GM19035 (cell line): ENCODE measurements at regions not wholly inside any gene's neighbourhood (a gene's known extent, or its start where the extent isn't known, plus 50 kb on each side); places are given as distances from the start of the nearest gene placed in this dataset.

Experiments
- ATAC-seq: cut with Tn5 transposase; IDR thresholded peaks from one replicate; pipeline ENCODE4 v1.9.1; 2021; ENCODE audit not compliant: unreplicated experiment

DNA sequence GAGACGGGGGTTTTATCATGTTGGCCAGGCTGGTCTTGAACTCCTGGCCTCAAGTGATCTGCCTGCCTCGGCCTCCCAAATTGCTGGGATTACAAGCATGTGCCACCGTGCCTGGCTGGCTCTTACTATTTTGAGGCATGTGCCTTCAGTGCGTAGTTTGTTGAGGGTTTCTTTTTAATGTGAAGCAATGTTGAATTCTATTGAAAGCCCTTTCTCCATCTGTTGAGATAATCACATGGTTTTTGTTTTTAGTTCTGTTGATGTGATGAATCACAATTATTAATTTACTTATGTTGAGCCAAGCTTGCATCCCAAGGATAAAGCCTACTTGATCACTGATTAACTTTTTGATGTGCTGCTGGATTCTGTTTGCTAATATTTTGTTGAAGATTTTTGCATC, 290.9 kb downstream of the KCNRG start:
- no peak for ATAC-seq

DNA sequence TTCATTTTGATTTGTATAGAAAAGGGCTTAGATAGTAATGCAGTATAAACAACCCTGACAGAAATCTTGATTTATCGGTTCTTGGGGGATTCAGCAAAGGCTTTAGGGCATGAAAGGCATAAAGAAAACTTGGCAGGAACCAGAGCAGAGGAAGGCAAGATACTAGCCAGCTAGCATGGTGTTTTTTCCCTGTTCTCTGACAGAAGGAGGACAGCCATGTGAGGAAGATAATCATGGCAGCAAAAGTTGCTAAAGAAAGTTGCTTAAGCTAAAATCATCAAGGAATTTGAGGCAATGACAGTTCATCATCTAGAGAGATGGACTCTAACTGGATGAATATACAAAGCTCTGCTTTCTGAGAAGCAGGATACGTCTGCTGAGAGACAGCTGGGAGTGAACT, 294.1 kb downstream of the KCNRG start:
- ATAC-seq = no peak

DNA sequence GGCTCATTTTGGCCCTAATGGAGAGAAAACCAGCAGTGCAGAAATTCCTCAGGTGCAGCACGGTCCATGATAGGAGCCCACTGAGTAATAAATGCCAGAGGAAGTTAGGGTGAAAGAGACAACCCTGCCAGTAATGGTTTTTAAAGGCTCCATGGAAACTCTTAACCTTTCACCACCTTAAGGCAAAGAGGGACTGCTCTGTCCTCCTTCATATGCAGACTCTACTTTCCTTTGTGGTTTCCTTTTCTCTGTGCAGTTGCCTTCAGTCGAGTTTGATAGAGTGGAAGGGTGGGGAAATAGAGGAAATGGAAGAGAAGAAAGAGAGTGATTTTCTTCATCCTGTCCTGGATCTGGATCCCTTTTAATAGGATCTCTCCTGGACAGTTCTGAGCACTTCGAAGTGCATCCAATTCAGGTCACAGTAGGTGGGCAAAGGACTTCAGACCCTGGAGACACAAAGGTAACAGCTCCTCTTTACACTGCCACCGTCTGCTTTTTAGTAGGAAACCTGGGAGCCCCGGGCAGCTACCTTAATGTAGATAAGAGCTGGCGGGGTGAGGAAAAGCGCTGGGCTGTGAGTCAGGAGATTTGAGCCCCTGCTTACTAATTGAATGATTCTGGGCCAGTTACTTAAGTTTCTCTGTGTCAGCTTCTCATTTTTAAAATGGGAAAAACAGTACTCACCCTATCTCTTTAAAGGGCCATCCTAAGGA, 294.8 kb downstream of the KCNRG start:
- ATAC-seq = no peak

DNA sequence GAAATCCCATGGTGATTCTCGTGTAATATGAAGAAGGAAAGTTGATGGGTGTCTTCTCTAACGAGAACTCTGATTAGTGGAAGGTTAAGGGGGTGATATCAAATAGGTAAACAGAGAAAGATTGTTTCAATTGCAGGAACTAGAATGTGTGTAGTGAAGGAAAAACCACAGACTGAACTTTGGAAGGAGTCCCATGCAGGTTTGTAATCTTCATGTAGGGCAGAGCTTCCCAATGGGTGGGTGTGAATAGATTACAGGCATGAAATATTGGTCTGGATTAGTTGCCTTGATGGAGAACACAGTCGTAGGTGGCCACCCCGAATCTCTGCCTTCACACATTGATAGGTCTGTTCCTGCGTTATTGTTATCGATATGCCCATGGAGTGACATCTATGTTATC, 295.5 kb downstream of the KCNRG start:
- ATAC-seq = no peak

DNA sequence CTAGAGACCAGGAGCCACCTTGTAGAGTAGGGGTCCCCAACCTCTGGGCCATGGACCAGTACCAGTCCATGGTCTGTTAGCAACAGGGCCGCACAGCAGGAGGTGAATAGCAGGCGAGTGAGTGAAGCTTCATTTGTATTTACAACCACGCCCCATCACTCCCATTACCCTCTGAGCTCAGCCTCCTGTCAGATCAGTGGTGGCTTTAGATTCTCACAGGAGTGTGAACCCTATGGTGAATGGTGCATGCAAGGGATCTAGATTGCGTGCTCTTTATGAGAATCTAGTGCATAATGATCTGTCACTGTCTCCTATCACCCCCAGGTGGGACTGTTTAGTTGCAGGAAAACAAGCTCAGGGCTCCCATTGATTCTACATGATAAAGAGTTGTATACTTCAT, 303.6 kb downstream of the KCNRG start:
- ATAC-seq = no peak

DNA sequence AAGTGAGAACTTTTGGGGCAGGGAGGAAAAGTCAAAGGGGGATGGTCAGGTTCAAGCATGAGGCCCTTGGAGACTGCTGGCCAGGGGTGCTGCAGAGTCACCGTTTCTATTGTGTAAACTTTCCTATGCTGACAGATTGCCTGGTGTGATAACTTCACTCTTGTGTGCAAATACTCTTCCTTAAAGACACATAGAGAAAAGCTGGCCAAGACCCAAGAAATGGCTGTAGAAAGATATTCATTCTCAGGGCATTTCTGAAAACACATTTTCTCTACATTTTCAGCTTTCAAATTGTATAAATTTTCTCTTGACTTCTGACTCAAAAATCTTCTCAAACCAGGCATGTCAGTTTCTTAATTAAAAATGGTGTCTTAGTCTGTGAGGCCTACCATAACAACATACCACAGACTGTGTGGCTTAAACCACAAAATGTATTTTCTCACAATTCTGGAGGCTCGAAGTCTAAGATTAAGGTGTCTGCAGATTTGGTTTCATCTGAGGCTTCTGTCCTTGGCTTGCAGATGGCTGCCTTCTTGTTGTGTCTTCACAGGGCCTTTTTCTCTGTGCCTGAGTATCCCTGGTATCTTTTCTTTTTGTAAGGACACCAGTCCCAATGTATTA, 304.5 kb downstream of the KCNRG start:
- ATAC-seq = no peak

DNA sequence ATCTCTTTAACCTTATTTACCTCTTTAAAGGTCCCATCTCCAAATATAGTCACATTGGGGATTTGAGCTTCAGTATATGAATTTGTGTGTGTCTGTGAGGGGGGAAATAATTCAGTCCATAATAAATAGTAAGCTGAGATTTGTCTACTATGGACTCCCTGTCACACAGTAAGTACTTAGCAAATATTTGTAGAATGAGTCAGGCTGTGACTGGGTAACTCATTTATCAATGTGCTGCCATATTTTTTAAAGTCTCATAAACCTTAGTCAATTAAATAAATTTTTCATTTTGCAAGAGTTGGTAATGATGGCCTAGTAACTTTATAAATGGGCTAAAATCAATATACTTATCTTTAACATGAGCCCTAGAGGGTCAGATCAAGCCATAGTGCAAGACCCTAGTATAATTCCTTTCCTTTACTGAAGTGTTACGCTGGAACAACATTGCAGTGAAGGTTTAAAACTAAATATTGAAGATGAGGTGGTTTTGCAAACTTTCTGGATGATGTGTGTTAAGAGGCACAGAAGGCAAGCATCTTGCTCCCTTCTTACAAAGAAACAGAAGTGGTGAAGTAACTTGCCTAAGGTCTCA, 305.1 kb downstream of the KCNRG start:
- ATAC-seq = no peak

DNA sequence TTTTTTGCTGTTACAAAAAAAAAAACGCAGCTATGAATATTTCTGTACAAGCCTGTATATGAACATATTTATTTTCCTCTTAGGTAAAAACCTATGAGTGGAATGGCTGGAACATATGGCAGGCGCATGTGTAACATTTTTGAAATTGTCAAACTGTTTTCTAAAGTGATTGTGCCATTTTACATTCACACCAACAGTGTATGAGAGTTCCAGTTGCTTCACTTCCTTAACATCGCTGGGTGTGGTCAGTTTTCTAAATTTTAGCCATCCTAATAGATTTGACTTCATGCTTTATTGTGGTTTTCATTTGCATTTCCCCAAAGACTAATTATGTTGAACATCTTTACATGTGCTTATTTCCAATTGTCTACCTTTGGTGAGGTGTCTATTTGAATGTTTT, 306.8 kb downstream of the KCNRG start:
- no peak for ATAC-seq

DNA sequence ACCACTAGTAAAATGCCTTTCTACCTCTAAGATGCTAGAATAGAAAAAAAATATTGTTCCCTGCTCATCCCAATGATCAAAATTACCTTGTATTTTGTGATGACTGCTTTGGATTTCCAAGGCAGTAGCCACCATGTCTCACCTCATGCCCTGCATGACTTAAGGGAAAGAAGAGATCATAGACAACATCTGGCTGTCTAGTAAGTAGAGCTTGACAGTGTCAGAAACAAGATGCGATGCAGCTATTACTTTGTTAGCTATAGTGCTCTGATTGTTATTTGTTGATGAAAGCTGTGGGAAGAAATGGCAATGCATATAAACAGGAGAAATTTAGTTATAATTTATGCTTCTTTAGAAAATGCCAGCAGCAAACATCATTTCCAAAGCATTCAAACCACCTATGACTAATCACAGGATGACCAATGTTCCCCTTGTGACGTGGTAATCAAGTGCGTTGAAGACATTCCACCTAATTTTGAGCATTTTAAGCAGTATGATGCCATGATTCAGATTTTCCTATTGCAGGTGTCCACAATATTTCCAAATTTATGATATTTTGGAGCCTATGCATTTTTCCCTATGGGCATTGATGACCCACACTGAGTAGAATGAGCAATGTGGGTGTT, 308.3 kb downstream of the KCNRG start:
- no peak for ATAC-seq

DNA sequence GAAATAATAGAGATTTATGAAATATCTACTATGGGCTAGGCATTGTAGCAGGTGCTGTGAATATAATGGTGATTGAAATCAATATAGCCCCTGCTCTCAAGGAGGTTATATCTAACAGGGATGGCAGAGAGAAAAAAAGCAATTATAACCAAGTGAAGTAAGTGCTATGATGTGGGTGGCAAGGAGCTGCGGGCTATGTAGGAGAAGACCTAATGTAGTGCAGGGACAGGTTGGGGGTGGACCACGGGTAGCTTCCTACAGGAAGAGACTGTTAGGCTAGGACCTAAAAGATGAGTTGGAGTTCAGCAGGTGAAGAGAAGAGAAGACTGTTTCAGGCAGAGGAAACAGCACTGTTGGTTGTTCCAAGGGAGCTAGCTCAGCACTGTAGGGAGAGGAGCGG, 311.0 kb downstream of the KCNRG start:
- ATAC-seq = no peak

DNA sequence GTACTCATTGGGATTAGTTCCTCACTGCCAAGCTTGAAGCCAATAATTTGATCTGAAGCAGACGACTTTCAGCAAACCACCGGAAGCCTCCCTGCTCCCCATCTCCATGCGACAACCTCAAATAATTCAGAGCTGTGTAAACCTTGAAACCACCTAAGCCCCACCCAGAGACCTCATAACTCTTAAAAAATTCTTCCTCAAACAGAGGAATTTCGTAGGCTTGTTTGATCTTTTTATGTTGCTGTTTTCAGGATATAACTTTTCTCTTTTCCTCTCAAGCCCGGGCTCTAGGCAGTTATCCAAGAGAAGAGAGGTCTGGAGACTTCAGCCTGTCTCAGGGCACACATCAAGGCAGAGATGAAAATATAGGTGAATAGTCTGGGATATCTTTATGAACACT, 311.6 kb downstream of the KCNRG start:
- ATAC-seq = no peak

DNA sequence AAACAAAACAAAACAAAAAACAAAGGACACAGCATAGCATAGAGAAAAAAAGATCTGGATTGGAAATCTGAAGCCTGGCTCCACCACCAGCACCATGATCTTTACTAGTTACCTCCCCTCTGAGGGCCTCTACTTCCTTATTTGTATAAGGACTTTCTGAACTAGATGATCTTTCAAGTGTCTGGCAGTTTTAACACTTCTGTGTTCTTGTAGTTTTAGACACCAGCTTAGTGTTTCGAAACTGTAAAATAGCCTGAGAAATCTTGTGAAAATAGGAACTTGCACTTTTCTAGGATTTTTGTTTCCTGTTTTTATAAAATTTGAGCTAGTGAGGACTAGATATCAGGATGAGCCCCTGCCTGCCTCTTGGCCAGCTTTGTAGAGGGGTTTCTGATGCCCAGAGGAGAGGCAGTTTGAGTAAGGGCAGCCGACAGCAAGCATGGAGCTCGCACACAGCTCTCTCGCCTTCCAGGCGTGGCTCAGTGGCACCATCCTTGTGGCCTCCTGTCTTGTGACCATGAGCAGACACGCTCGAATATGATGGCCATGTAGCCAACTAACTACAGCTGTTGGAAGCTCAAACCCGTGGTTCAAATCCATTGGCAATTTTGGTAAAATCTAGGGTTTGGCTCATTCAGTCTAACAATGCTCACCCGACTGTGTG, 319.0 kb downstream of the KCNRG start:
- no peak for ATAC-seq

DNA sequence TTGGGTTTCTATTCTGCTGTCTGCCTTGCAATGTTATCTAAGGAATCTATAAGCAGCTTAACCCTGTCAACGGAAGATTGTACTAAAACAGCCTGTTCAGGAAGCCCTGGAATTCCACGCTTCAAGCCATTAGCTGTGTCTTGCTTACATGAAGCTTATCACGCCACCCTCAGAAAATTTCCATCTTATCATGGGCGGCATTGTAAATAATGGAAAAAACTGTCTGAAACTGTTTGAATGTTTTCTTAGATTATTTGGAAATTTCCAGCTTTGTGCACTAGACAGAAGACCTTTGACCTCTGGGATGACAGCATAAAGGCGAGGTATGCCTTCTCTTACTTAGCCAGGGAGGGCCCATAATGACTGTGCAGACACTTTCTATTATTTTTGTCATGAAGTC, 319.7 kb downstream of the KCNRG start:
- no peak for ATAC-seq

DNA sequence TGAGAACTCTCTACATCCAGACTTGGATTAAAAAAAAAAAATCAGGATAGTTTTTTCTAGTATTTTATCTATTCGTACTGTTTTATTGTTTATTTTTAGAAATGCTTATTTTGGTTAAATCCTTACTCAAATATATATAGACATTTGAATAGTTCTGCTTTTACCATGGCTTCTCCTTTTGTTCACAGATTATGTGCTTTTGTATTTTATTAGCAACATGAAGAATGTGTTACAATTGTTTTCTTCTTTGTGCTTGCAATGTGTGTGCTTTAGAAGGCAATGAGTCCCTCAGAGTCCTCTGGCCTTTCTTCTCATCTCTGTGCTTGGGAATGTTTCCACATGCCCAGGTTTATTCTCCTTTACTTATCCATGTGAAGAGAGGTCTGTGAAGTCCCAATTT, 324.0 kb downstream of the KCNRG start:
- ATAC-seq = no peak

DNA sequence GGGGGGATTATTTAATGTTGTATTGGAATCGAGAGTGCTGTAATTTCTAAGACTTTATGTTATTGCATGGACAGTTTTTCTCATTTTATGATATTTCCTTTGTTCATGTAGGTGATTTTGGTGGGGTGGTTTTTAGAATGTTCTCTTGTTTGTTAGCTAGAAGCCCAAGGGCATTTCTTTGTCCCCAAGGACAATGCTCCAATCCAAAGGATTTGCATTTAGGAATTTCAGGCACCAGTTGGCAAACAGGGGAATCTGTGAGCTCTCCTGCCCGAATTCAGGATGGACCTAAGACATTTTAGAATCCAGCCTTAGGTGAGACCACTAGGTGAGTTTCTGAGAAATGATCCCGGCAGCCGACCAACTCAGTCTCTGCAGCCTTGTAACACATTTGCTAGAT, 324.9 kb downstream of the KCNRG start:
- no peak for ATAC-seq

DNA sequence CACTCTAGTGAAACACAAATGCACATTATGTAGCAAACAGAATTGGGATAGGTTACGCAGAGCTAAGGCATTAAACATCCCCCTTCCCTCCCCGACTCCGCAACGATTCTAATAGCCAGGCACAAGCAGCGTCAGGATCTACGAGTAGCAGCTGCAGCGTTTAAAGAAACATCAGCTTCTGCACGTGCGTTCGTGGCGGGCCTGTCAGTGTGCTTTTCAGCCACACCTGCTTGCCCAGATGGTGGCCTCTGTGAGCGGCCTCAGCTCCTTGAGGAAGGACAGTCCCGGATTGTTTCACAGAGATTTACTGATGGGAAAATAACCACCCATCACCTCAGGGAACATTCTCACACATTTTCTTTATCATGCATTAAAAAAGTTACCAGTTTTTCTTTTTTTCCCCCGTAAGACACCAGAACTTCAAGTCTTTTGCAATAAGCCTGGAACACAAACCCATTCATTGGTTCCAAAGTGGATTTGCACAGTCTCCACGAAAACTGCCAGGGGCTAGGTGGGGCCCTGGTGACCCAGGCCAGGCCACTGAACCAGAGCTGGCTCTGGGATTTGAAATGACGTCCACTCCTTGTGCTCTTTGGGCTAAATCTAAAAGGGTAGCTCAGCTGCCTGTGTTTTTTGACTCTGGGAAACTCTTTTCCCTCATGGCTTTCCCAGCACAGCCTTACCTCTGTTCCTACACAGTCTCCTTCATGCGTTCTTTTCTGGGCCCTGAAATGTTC, 325.5 kb downstream of the KCNRG start:
- ATAC-seq = no peak

DNA sequence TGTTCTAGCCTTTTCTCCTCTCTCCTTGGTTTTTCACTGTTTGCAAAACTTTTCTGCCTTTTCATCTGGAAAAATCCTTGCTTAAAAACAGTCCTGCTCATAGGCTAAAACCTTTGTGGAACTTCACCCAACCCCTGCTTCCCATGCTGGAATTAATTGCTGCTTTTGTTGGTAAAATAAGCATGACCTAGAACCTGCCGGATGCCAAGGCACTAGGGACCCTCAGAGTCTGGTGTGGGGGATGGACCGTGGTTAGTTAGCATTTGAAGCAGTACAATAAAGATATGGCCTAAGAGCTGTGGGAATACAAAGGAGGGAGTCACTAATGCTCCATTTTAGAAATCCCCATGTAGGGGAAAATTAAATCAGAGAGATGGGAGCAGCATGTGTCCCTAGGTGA, 326.3 kb downstream of the KCNRG start:
- ATAC-seq = no peak

DNA sequence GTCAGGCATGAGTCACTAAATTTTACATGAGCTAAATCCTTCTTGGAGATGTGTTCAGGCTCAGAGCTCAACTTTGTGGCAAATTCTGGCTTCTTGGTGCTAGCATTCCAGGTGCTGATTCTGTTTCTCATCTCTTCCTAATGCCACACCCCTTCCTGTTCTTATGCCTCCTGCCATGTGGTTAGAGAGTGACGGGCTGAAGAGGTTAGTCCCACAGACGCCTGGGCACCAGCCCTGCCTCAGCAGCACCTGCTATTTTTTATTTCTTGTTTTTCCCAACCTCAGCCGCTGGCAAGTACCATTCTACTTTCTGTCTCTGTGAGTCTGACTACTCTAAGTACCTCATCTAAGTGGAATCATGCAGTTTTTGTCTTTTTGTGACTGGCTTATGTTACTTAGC, 329.5 kb downstream of the KCNRG start:
- ATAC-seq = no peak

DNA sequence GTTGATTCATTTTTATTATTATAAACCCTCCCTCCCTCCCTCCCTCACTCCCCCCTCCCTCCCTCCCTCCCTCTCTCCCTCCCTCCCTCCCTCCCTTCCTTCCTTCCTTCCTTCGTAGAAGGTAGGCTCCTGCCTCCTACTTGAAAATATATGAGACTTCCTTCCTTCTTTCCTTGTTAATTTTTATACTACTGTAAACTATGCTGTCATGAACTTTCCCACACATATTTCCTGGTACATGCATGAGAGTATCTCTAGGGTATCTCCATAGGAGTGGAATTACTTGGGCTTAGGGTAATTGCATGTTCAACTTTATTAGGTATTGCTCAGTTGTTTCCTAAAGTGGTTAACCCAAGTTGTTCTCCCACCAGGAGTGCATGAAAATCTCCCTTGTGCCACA, 330.6 kb downstream of the KCNRG start:
- no peak for ATAC-seq

DNA sequence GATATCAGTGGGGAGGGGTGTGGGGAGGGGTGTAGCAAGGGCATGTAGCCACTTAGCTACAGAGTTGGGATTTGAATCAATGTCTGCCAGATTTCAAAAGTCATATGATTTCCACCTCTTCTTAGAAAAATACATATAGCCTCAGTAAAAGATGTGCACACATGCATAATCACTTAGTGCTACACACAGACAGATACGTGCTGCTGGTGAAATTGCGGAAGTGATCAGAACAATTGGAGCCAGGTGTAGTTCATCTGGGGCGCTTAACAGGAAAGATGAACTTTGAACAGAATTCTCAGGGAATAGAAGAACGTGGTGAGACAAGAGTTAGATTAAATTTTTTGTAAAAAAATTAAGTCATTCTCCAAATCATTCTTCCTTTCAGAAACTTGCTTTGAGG, 333.1 kb downstream of the KCNRG start:
- no peak for ATAC-seq
